Spinal cord (tissue), 10 donors: ENCODE measurements at regions not wholly inside any gene's neighbourhood (a gene's known extent, or its start where the extent isn't known, plus 50 kb on each side); places are given as distances from the start of the nearest gene placed in this dataset. TPM values are rescaled to one million over a fixed set of nuclear protein-coding genes. Genes with fewer than 3 reads are reported as not detected.
"Not testable (repeated sequence)": the region's sequence is repeated elsewhere in the genome, so short reads cannot be mapped to it uniquely, and the experiment has no call there.

ENCODE experiments used
- DNase-seq, 6 donors: peaks; one replicate each; pipeline versions ENCODE4 v3.0.0 to v3.0.0-alpha.2; 2013 to 2015; ENCODE audit warnings: low spot score in 6 of 6, low read depth in 4 of 6
- H3K27ac ChIP-seq: one replicate; pipeline ENCODE4 v1.5.1; 2013; ENCODE audit warnings: low read depth, low read length, control low read depth
- H3K27me3 ChIP-seq: one replicate; pipeline ENCODE4 v1.6.1; 2013; ENCODE audit warnings: low read length; ENCODE audit not compliant: control insufficient read depth, insufficient read depth
- H3K36me3 ChIP-seq: one replicate; pipeline ENCODE4 v1.6.1; 2013; ENCODE audit warnings: low read length; ENCODE audit not compliant: control insufficient read depth, insufficient read depth
- H3K4me1 ChIP-seq: one replicate; pipeline ENCODE4 v1.6.1; 2013; ENCODE audit warnings: low read length; ENCODE audit not compliant: control insufficient read depth, insufficient read depth
- H3K4me3 ChIP-seq: one replicate; pipeline ENCODE4 v1.5.1; 2013; ENCODE audit warnings: low read depth, low read length, control low read depth
- H3K9me3 ChIP-seq: one replicate; pipeline ENCODE4 v1.6.1; 2013; ENCODE audit warnings: low read length; ENCODE audit not compliant: control insufficient read depth, insufficient read depth
- WGBS: methylation state at CpG from one replicate; pipeline ENCODE4 v1.1.5; 2013; ENCODE audit warnings: missing lambda C conversion rate; ENCODE audit not compliant: insufficient coverage; 5-methylcytosine and 5-hydroxymethylcytosine counted together
- small RNA-seq: library from RNA; depleted of rRNA; stranded (forward); fragments of <200 nt; gene quantifications from one replicate; pipeline ENCODE3, GENCODE V24; 2014; ENCODE audit warnings: low replicate concordance
- donor health status: healthy.

GRCh38 chr7:150169943-150170490 is 153.1 kb upstream of the LRRC61 start:
- not testable (repeated sequence) for H3K4me1 ChIP-seq, H3K9me3 ChIP-seq, H3K27ac ChIP-seq, DNase-seq, H3K27me3 ChIP-seq, H3K4me3 ChIP-seq, H3K36me3 ChIP-seq
- WGBS, result no CpG with 5 or more reads among the region's 4 CpGs

- H3K36me3 ChIP-seq, H3K4me3 ChIP-seq, H3K4me1 ChIP-seq, H3K27me3 ChIP-seq, H3K9me3 ChIP-seq, H3K27ac ChIP-seq, DNase-seq: not testable (repeated sequence)
- WGBS, result no CpG with 5 or more reads among the region's 1 CpG
Observed at GRCh38 chr7:150183602-150184001, 139.6 kb upstream of the LRRC61 start.

DNA sequence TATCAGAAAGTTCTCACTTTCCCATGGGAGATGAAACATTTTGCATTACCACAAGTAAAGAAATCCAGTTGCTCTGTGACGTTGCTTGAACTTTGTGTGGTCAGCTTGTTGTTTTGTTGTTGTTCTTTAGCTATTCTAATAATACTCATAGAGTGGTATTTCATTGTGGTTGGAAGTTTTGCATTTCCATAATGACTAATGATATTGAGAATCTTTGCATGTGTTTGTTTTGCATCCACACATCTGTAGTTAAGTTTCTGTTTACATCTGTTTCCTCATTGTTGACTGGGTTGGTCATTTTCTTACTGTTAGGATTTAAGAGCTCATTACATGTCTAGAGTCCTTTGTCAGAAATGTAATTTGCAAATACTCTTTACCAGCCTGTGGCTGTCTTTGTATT is 133.2 kb upstream of the LRRC61 start:
- not testable (repeated sequence) for H3K27ac ChIP-seq, DNase-seq, H3K4me1 ChIP-seq, H3K27me3 ChIP-seq, H3K9me3 ChIP-seq, H3K36me3 ChIP-seq, H3K4me3 ChIP-seq
- WGBS, result no CpG with 5 or more reads among the region's 1 CpG

DNA sequence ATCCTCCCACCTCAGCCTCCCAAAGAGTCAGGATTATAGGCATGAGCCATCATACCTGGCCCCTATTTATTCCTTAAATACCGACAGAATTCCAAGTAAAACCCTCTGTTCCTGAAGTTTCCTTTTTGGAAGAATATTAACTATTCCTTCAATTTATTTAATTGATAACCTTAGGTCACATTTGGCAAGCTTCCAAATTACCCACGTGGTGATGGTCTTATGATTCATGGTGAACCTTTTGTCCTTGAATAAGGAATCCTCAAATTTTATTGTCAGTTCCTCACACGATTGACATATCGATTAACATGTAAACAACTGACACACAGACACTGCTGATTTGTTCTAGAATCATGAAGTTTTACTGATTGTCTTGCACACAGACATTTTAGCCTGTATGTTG is 130.6 kb upstream of the LRRC61 start:
- not testable (repeated sequence) for H3K27ac ChIP-seq, H3K36me3 ChIP-seq, H3K4me1 ChIP-seq, DNase-seq, H3K27me3 ChIP-seq, H3K4me3 ChIP-seq, H3K9me3 ChIP-seq
- WGBS, result no CpG with 5 or more reads among the region's 4 CpGs

GRCh38 chr7:150193866-150194265 is 129.3 kb upstream of the LRRC61 start:
- WGBS, result no CpG with 5 or more reads among the region's 3 CpGs

More at GRCh38 chr7:150193866-150194265, 129.3 kb upstream of the LRRC61 start:
- not testable (repeated sequence) for H3K4me1 ChIP-seq, DNase-seq, H3K9me3 ChIP-seq, H3K27me3 ChIP-seq, H3K4me3 ChIP-seq, H3K36me3 ChIP-seq, H3K27ac ChIP-seq

Small RNA genes lying in the stretch of these regions (small RNA-seq; reads per million reads assigned to genes)
- not detected for gene AC092666.2
